ENCODE measurements at regions not wholly inside any gene's neighbourhood (a gene's known extent, or its start where the extent isn't known, plus 50 kb on each side); places are given as distances from the start of the nearest gene placed in this dataset.

GRCh38 chr5:2900360-2900759 lies 148.9 kb upstream of the IRX2 start:
- POLR2A ChIA-PET: no interaction called here

GRCh38 chr5:2899311-2899710 lies 147.8 kb upstream of the IRX2 start:
- ChIA-PET CTCF (no interaction called here), POLR2A (no interaction called here)
- no peak for TF ChIP-seq CTCF (IDR thresholded peaks at IDR 0.05; ENCODE audit: insufficient read depth, low read length, missing control alignments)
- no peak overlapping the region for H3K4me3 ChIP-seq (ENCODE audit: low read depth, low read length)
- DNase-seq (ENCODE audit: low read depth, low spot score): no peak

More at GRCh38 chr5:2900360-2900759, 148.9 kb upstream of the IRX2 start:
- CTCF ChIA-PET: no interaction called here
- no peak overlapping the region for H3K4me3 ChIP-seq (ENCODE audit: low read depth, low read length)
- no peak for DNase-seq (ENCODE audit: low read depth, low spot score)
- no peak for TF ChIP-seq CTCF (IDR thresholded peaks at IDR 0.05; ENCODE audit: insufficient read depth, low read length, missing control alignments)

- H3K4me3 ChIP-seq (ENCODE audit: low read depth, low read length): no peak overlapping the region
- CTCF ChIA-PET: no interaction called here
- no peak for DNase-seq (ENCODE audit: low read depth, low spot score)
- no peak for TF ChIP-seq CTCF (IDR thresholded peaks at IDR 0.05; ENCODE audit: insufficient read depth, low read length, missing control alignments)
- POLR2A ChIA-PET: no interaction called here
These were observed 147.2 kb upstream of the IRX2 start for GRCh38 chr5:2898661-2899060.

GRCh38 chr5:2897276-2897961 lies 145.9 kb upstream of the IRX2 start:
- no peak overlapping the region for H3K4me3 ChIP-seq (ENCODE audit: low read depth, low read length)
- no peak for TF ChIP-seq CTCF (IDR thresholded peaks at IDR 0.05; ENCODE audit: insufficient read depth, low read length, missing control alignments)
- POLR2A ChIA-PET: no interaction called here
- CTCF ChIA-PET: no interaction called here
- no peak for DNase-seq (ENCODE audit: low read depth, low spot score)

GRCh38 chr5:2896371-2897275 lies 145.1 kb upstream of the IRX2 start:
- DNase-seq (ENCODE audit: low read depth, low spot score): no peak
- TF ChIP-seq CTCF (IDR thresholded peaks at IDR 0.05; ENCODE audit: insufficient read depth, low read length, missing control alignments): no peak
- no peak overlapping the region for H3K4me3 ChIP-seq (ENCODE audit: low read depth, low read length)
- POLR2A ChIA-PET: no interaction called here
- CTCF ChIA-PET: no interaction called here

- ChIA-PET CTCF (no interaction called here), POLR2A (no interaction called here)
- H3K4me3 ChIP-seq (ENCODE audit: low read depth, low read length): no peak overlapping the region
- no peak for DNase-seq (ENCODE audit: low read depth, low spot score)
- TF ChIP-seq CTCF (IDR thresholded peaks at IDR 0.05; ENCODE audit: insufficient read depth, low read length, missing control alignments): no peak
These were observed 144.4 kb upstream of the IRX2 start for GRCh38 chr5:2895876-2896275.
